ENCODE measurements at regions not wholly inside any gene's neighbourhood (a gene's known extent, or its start where the extent isn't known, plus 50 kb on each side); places are given as distances from the start of the nearest gene placed in this dataset.

DNA sequence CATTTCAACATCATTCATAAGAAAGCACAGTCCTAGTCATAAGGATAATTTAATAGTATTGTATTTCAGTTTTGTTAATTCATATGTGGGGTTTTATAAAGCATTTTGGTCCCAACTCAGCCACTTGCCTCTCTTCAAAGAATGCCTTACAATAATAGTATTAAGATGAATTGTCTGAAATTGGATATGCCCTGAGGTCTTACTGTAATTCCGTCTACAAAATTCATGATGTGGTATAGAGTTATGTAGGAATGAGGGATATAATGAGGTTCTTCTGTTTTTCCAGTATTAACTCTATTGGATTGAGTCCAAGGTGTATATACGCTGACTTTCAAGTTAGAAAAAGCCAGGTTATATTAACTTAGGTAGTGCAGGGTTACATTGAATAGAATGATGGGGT lies 177.0 kb downstream of the GOLIM4 start:
- no peaks in the 10 kb centered on the region for H3K27me3 ChIP-seq (ENCODE audit: insufficient read depth, low read length)
- no peaks in the 10 kb centered on the region for H3K27me3 Mint-ChIP-seq (ENCODE audit: low read depth)
- H3K27ac Mint-ChIP-seq = no peak overlapping the region

More for the DNA sequence above, 177.0 kb downstream of the GOLIM4 start:
- Histone ChIP-seq H4K91ac (ENCODE audit: insufficient read length, low read depth, low read length) (no peak overlapping the region), H3K14ac (ENCODE audit: insufficient read depth, low read length) (no peak overlapping the region), H2BK120ac (ENCODE audit: low read depth, low read length, poor library complexity, severe bottlenecking) (no peak overlapping the region), H3K23me2 (ENCODE audit: insufficient read length, low read depth, low read length, poor library complexity, severe bottlenecking) (no peaks in the 10 kb centered on the region), H3K79me2 (ENCODE audit: insufficient read depth, low read length) (no peaks in the 10 kb centered on the region), H3K9ac (ENCODE audit: extremely low read depth, insufficient read length, low read length) (no peak overlapping the region), H2AK5ac (ENCODE audit: insufficient read length, low read length) (no peak overlapping the region), H3T11ph (ENCODE audit: low read length) (no peak overlapping the region), H3K23ac (ENCODE audit: insufficient read length, low read depth, low read length) (no peak overlapping the region), H3K4me2 (ENCODE audit: insufficient read depth, insufficient read length, low read length) (no peak overlapping the region), H3K4ac (ENCODE audit: low read depth, low read length) (no peak overlapping the region), H4K8ac (replicated peaks; ENCODE audit: insufficient read length, low read depth, low read length) (no peak overlapping the region), H3K79me1 (ENCODE audit: insufficient read depth, low read depth, low read length, poor library complexity, severe bottlenecking) (no peaks in the 10 kb centered on the region), H3K9me3 (ENCODE audit: control insufficient read depth, low read depth, low read length) (no peaks in the 10 kb centered on the region), H4K20me1 (ENCODE audit: control insufficient read depth, insufficient read depth, insufficient read length) (no peaks in the 10 kb centered on the region), H2BK5ac (ENCODE audit: insufficient read length, low read length) (no peak overlapping the region), H3K18ac (ENCODE audit: insufficient read length, low read depth, low read length) (no peak overlapping the region), H2BK20ac (ENCODE audit: low read depth, low read length, poor library complexity, severe bottlenecking) (no peak overlapping the region), H3K4me1 (ENCODE audit: insufficient read depth, low read length) (no peaks in the 10 kb centered on the region), H3K27ac (ENCODE audit: insufficient read length, low read depth, low read length) (no peak overlapping the region), H2BK12ac (ENCODE audit: insufficient read length, low read depth, low read length) (no peak overlapping the region), H2AFZ (ENCODE audit: low read length) (no peak overlapping the region), H2BK15ac (ENCODE audit: low read depth, low read length) (no peak overlapping the region), H4K5ac (ENCODE audit: insufficient read length, low read depth, low read length) (no peak overlapping the region), H3K56ac (ENCODE audit: insufficient read length, low read depth, low read length) (no peak overlapping the region)
- TF ChIP-seq, protein P1, sequence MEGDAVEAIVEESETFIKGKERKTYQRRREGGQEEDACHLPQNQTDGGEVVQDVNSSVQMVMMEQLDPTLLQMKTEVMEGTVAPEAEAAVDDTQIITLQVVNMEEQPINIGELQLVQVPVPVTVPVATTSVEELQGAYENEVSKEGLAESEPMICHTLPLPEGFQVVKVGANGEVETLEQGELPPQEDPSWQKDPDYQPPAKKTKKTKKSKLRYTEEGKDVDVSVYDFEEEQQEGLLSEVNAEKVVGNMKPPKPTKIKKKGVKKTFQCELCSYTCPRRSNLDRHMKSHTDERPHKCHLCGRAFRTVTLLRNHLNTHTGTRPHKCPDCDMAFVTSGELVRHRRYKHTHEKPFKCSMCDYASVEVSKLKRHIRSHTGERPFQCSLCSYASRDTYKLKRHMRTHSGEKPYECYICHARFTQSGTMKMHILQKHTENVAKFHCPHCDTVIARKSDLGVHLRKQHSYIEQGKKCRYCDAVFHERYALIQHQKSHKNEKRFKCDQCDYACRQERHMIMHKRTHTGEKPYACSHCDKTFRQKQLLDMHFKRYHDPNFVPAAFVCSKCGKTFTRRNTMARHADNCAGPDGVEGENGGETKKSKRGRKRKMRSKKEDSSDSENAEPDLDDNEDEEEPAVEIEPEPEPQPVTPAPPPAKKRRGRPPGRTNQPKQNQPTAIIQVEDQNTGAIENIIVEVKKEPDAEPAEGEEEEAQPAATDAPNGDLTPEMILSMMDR (conservative IDR thresholded peaks at IDR 0.05) = no peak
- Mint-ChIP-seq H3K4me3 (no peak overlapping the region), H3K9me3 (no peaks in the 10 kb centered on the region; a peak in 1 of 5 replicates), H3K36me3 (ENCODE audit: insufficient read depth in 1 of 3, low read depth in 3 of 3) (no peaks in the 10 kb centered on the region), H3K4me1 (peaks cover 5 to 13% of the 10 kb centered on the region in 2 experiments; a peak in 2 of 4 replicates)
- no CpG with 5 or more reads among the region's 2 CpGs for WGBS (ENCODE audit: extremely low coverage, insufficient read length, low lambda C conversion rate)
- DNase-seq = no peak

Measured in H9 (cell line).